GM21737 (cell line): ENCODE measurements at regions not wholly inside any gene's neighbourhood (a gene's known extent, or its start where the extent isn't known, plus 50 kb on each side); places are given as distances from the start of the nearest gene placed in this dataset.
"Not testable (repeated sequence)": the region's sequence is repeated elsewhere in the genome, so short reads cannot be mapped to it uniquely, and the experiment has no call there.

Source experiments
- ATAC-seq: cut with Tn5 transposase; IDR thresholded peaks from one replicate; pipeline ENCODE4 v1.9.1; 2021; ENCODE audit warnings: mild to moderate bottlenecking, moderate library complexity; ENCODE audit not compliant: unreplicated experiment

- ATAC-seq, result no peak
Observed at GRCh38 chr3:177356113-177356512, 158.8 kb upstream of the TBL1XR1 start.

GRCh38 chr3:177356952-177357351, 159.7 kb upstream of the TBL1XR1 start:
- ATAC-seq, result no peak

- ATAC-seq, result no peak
Observed at GRCh38 chr3:177357352-177358090, 160.2 kb upstream of the TBL1XR1 start.

- peak; percentile 50 for ATAC-seq
Observed at GRCh38 chr3:177358091-177358976, 161.1 kb upstream of the TBL1XR1 start.

- ATAC-seq, result peak; percentile 16
Observed at GRCh38 chr3:177358977-177359592, 161.8 kb upstream of the TBL1XR1 start.

- peak; percentile 66 for ATAC-seq
Observed at GRCh38 chr3:177359593-177360357, 162.5 kb upstream of the TBL1XR1 start.

GRCh38 chr3:177361081-177361938, 164.0 kb upstream of the TBL1XR1 start:
- ATAC-seq, result no peak

GRCh38 chr3:177362626-177363025, 165.3 kb upstream of the TBL1XR1 start:
- no peak for ATAC-seq

- no peak for ATAC-seq
Observed at GRCh38 chr3:177364236-177364635, 167.0 kb upstream of the TBL1XR1 start.

- ATAC-seq, result not testable (repeated sequence)
Observed at GRCh38 chr3:177365294-177365693, 168.0 kb upstream of the TBL1XR1 start.

- no peak for ATAC-seq
Observed at GRCh38 chr3:177367788-177368187, 170.5 kb upstream of the TBL1XR1 start.

GRCh38 chr3:177370246-177370822, 173.1 kb upstream of the TBL1XR1 start:
- no peak for ATAC-seq

- ATAC-seq, result no peak
Observed at GRCh38 chr3:177371146-177371545, 173.9 kb upstream of the TBL1XR1 start.

- no peak for ATAC-seq
Observed at GRCh38 chr3:177371888-177372287, 174.6 kb upstream of the TBL1XR1 start.

- no peak for ATAC-seq
Observed at GRCh38 chr3:177374323-177374722, 177.0 kb upstream of the TBL1XR1 start.

- no peak for ATAC-seq
Observed at GRCh38 chr3:177375316-177375715, 178.0 kb upstream of the TBL1XR1 start.

GRCh38 chr3:177377166-177377565, 179.9 kb upstream of the TBL1XR1 start:
- no peak for ATAC-seq

- ATAC-seq, result peak; percentile 84
Observed at GRCh38 chr3:177378168-177378567, 180.9 kb upstream of the TBL1XR1 start.

GRCh38 chr3:177379045-177379444, 181.8 kb upstream of the TBL1XR1 start:
- ATAC-seq, result no peak

- ATAC-seq, result no peak
Observed at GRCh38 chr3:177381070-177381469, 183.8 kb upstream of the TBL1XR1 start.
